ENCODE measurements at regions not wholly inside any gene's neighbourhood (a gene's known extent, or its start where the extent isn't known, plus 50 kb on each side); places are given as distances from the start of the nearest gene placed in this dataset.

DNA sequence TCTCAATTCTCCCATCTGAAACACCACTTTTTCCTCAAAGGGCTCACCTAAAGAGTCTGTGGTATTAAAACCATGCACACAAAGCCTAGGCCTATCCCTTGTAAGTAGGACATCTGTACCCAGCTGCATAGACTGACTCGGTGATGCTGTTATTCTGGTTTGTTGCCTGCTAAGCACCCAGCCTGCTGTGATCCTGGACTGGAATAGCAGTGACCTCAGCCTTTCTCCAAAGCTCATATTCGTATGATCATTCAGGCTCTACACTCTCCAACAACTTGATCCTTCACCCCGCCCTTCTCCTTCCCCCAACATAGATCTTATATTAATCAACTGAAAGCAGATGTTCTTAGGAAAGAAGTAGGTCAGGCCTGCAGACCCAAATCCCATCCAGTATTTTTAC is 81.4 kb upstream of the WWC1 start:
- Histone ChIP-seq H3K9ac (ENCODE audit: low read length) (no peak overlapping the region), H3K9me2 (ENCODE audit: insufficient read depth, low read length) (no peaks in the 10 kb centered on the region), H3K4me3 (ENCODE audit: low read length) (no peak overlapping the region), H3K27ac (ENCODE audit: low read length) (no peak overlapping the region), H3K9me3 (ENCODE audit: low read length) (no peaks in the 10 kb centered on the region), H4K20me1 (ENCODE audit: insufficient read depth) (no peaks in the 10 kb centered on the region), H3K27me3 (ENCODE audit: insufficient read depth, low read depth, low read length) (no peaks in the 10 kb centered on the region), H3F3A (ENCODE audit: insufficient read depth, low read length, poor library complexity, severe bottlenecking) (no peaks in the 10 kb centered on the region), H3K79me2 (replicated peaks; ENCODE audit: insufficient read depth, low read length) (no peaks in the 10 kb centered on the region), H2AFZ (ENCODE audit: low read depth, low read length) (no peak overlapping the region), H3K36me3 (ENCODE audit: insufficient read depth, low read length) (peaks cover 6% of the 10 kb centered on the region), H3K4me2 (ENCODE audit: low read length) (no peak overlapping the region)
- TF ChIP-seq SMC3 (conservative IDR thresholded peaks at IDR 0.05; ENCODE audit: poor library complexity), result no peak
- TF ChIP-seq CTCF (IDR thresholded peaks at IDR 0.05; ENCODE audit: poor library complexity, severe bottlenecking), result no peak
- no peak for TF ChIP-seq MXI1 (conservative IDR thresholded peaks at IDR 0.05; ENCODE audit: poor library complexity, severe bottlenecking)
- TF ChIP-seq EZH2 (IDR thresholded peaks at IDR 0.05; ENCODE audit: borderline replicate concordance, insufficient read depth, low read length, poor library complexity, severe bottlenecking), result no peak
- no peak for TF ChIP-seq POLR2AphosphoS5 (IDR thresholded peaks at IDR 0.05)
- no peak for TF ChIP-seq EP300 (conservative IDR thresholded peaks at IDR 0.05; ENCODE audit: poor library complexity, severe bottlenecking)
- TF ChIP-seq TAF1 (IDR thresholded peaks at IDR 0.05; ENCODE audit: low read depth), result no peak
- TF ChIP-seq RAD21 (conservative IDR thresholded peaks at IDR 0.05), result no peak

- H4K20me1 ChIP-seq (ENCODE audit: insufficient read depth), result no peaks in the 10 kb centered on the region
- no peaks in the 10 kb centered on the region for H3K27me3 ChIP-seq (ENCODE audit: insufficient read depth, low read depth, low read length)
- H3K4me2 ChIP-seq (ENCODE audit: low read length), result no peak overlapping the region
- H2AFZ ChIP-seq (ENCODE audit: low read depth, low read length), result no peak overlapping the region
- H3K9ac ChIP-seq (ENCODE audit: low read length), result no peak overlapping the region
- TF ChIP-seq CTCF (IDR thresholded peaks at IDR 0.05; ENCODE audit: poor library complexity, severe bottlenecking), result no peak
- no peak for TF ChIP-seq SMC3 (conservative IDR thresholded peaks at IDR 0.05; ENCODE audit: poor library complexity)
- TF ChIP-seq POLR2AphosphoS5 (IDR thresholded peaks at IDR 0.05), result no peak
- no peaks in the 10 kb centered on the region for H3K79me2 ChIP-seq (replicated peaks; ENCODE audit: insufficient read depth, low read length)
- H3K4me3 ChIP-seq (ENCODE audit: low read length), result no peak overlapping the region
- peaks cover 6% of the 10 kb centered on the region for H3K36me3 ChIP-seq (ENCODE audit: insufficient read depth, low read length)
- H3F3A ChIP-seq (ENCODE audit: insufficient read depth, low read length, poor library complexity, severe bottlenecking), result no peaks in the 10 kb centered on the region
- H3K27ac ChIP-seq (ENCODE audit: low read length), result no peak overlapping the region
- no peaks in the 10 kb centered on the region for H3K9me3 ChIP-seq (ENCODE audit: low read length)
- H3K9me2 ChIP-seq (ENCODE audit: insufficient read depth, low read length), result no peaks in the 10 kb centered on the region
These were observed 80.2 kb upstream of the WWC1 start for GRCh38 chr5:168211245-168211644.

DNA sequence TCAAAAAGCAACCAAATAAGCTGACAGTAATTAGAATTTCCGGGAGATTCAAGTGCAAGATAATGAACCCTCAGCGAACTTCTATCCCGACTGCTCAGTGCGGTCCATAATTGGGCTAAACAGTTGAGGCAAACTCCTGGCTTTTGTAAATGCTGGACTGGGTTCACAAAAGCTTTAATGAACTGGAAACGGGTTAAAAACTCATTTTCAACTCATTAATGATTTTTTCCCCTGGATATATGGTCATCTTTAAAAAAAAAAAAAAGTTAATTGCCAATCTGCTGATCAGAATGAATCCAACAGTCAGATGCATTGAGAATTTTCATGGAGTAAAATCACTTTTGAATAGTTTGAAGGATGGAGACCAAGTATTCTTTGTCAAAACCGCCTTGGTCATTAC is 79.5 kb upstream of the WWC1 start:
- Histone ChIP-seq H3K27ac (ENCODE audit: low read length) (no peak overlapping the region), H4K20me1 (ENCODE audit: insufficient read depth) (no peaks in the 10 kb centered on the region), H3K9me2 (ENCODE audit: insufficient read depth, low read length) (no peaks in the 10 kb centered on the region), H3K9me3 (ENCODE audit: low read length) (no peaks in the 10 kb centered on the region), H3K27me3 (ENCODE audit: insufficient read depth, low read depth, low read length) (no peaks in the 10 kb centered on the region), H3K36me3 (ENCODE audit: insufficient read depth, low read length) (peaks cover 4% of the 10 kb centered on the region), H3K4me3 (ENCODE audit: low read length) (no peak overlapping the region), H2AFZ (ENCODE audit: low read depth, low read length) (no peak overlapping the region), H3K9ac (ENCODE audit: low read length) (no peak overlapping the region), H3F3A (ENCODE audit: insufficient read depth, low read length, poor library complexity, severe bottlenecking) (no peaks in the 10 kb centered on the region), H3K4me2 (ENCODE audit: low read length) (no peak overlapping the region), H3K79me2 (replicated peaks; ENCODE audit: insufficient read depth, low read length) (no peaks in the 10 kb centered on the region)
- TF ChIP-seq REST (IDR thresholded peaks at IDR 0.05; ENCODE audit: borderline replicate concordance), result no peak
- TF ChIP-seq POLR2AphosphoS5 (IDR thresholded peaks at IDR 0.05), result no peak
- TF ChIP-seq EP300 (conservative IDR thresholded peaks at IDR 0.05; ENCODE audit: poor library complexity, severe bottlenecking), result no peak
- no peak for TF ChIP-seq SMC3 (conservative IDR thresholded peaks at IDR 0.05; ENCODE audit: poor library complexity)
- TF ChIP-seq MXI1 (conservative IDR thresholded peaks at IDR 0.05; ENCODE audit: poor library complexity, severe bottlenecking), result no peak
- no peak for TF ChIP-seq CTCF (IDR thresholded peaks at IDR 0.05; ENCODE audit: poor library complexity, severe bottlenecking)
- no peak for TF ChIP-seq RAD21 (conservative IDR thresholded peaks at IDR 0.05)
- no peak for TF ChIP-seq EZH2 (IDR thresholded peaks at IDR 0.05; ENCODE audit: borderline replicate concordance, insufficient read depth, low read length, poor library complexity, severe bottlenecking)
- TF ChIP-seq TAF1 (IDR thresholded peaks at IDR 0.05; ENCODE audit: low read depth), result no peak
